Activated CD4-positive, alpha-beta T cell treated with anti-CD3 and anti-CD28 coated beads for 1 hour (primary cell): ENCODE measurements at regions not wholly inside any gene's neighbourhood (a gene's known extent, or its start where the extent isn't known, plus 50 kb on each side); places are given as distances from the start of the nearest gene placed in this dataset.

Experiments
- DNase-seq: peaks from one replicate; pipeline ENCODE4 v3.0.0-alpha.2; 2020

DNA sequence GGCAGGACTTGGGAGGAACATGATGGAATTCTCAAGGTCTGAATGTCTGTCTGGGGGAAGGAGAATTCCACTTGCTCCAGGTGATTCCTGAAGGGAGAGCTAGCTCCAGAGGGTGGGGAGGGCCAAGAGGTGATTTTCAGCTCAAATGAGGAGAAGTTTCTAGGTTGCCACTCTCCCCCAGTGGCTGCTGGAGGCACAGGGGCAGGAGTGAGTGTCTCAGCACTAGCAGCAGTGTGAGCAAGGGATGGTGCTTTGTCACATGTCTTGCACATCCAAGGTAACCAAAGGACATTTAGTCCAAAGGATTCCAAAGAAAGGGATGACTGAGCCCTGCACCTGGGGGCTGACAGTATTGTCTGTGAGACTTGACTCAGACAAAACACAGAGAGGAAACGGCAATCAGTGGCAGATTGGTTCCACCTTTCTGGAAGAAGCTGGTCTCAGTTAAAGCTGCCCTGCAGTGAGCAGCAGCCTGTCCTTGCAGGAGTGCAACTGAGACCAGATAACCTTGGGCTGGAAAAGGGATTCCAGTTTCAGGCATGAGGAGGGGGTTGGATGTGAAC is 51.2 kb upstream of the PCBD1 start:
- no peak for DNase-seq

DNA sequence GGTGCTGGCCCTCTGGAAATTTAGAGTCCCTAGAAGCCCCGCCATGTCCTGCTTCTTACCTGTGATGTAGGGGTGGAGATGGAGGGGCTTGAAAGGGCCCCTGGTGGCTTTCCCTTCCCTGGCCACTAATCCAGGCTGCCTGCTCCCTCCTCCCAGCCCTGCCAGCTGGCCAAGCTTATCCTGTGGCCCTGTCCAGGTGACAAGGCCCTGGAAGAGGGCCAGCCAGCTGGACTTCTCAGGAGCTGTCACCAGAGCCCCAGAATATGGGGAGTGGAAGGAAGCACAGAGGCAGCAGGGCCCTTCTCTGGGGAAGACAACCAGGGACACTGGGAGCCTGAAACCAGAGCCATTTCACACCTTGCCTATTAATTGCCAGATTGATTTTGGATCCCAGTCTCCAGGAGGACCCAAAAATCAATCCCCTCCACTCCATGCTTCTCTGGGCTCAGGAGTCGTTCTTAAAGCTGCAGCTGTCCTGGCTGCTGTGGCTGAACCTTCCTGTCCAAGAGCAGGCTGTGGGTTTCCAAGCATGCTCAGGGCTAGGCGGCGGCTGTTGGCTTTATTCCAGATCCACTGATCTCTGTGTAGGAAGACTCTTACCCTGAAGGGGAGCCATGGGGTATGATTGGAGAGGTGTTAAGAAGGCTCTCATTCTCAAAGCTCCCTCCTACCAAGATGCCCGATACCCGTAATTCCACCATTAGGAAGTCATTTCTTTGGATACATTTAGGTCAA is 52.6 kb upstream of the PCBD1 start:
- DNase-seq = no peak

GRCh38 chr10:70942125-70942524 is 53.8 kb upstream of the PCBD1 start:
- DNase-seq = no peak

DNA sequence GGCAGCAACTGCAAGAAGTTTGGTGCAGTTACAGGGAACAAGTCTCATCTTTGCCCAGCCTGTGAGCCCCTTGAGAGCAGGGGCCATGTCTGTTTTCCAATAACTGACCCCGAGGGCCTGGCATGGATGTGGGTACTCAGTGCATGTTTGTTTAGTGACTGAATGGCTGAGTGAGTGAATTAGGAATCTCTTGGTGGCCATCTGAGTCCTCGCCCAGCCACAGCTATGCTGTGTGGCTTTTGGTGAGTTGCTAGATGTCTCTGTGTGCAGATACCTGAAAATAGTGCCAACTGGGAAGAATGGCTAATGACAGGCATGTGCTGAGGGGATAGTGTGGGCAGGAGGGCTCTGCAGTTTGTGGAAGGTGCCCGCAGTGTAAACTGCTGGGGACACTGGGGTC is 54.4 kb upstream of the PCBD1 start:
- DNase-seq = no peak

DNA sequence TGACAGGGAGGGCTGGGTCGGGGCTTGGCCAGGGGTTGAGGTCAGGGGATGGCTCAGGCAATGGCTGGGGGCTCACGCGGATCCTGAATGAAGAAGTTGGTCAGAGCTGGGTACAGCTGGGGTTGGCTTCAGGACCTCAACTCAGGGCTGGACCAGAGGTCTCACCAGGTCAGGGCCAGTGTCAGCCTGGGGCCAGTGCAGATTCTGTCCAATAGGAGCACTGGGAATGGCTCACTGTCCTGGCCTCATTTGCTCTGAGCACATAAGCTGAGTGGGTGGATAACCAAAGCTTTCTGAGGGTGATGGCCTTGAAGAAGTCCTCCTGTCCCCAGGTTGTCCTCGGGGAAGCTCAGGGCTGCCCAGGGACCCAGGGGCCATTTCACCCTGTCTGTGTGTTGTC is 54.9 kb upstream of the PCBD1 start:
- no peak for DNase-seq

GRCh38 chr10:70943841-70944466 is 55.6 kb upstream of the PCBD1 start:
- no peak for DNase-seq

DNA sequence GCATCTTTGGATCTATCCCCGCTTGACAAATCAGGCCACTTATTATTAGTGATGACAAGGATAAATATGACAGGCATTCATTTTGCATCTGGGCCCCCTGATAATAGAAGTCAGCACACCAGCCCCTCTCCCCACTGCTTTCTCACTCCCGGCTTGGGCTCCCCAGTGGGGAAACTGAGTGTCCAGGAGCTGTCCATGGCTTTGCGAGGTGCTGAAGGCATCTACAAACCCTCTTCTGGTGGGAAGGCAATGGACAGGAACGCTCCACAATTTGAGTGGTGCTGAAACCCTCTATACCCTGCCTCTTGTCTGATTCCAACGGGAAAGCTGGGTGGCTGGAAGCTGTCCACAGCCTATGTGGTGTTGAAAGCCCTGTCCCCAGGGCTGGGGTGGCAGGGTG is 61.7 kb upstream of the PCBD1 start:
- no peak for DNase-seq

DNA sequence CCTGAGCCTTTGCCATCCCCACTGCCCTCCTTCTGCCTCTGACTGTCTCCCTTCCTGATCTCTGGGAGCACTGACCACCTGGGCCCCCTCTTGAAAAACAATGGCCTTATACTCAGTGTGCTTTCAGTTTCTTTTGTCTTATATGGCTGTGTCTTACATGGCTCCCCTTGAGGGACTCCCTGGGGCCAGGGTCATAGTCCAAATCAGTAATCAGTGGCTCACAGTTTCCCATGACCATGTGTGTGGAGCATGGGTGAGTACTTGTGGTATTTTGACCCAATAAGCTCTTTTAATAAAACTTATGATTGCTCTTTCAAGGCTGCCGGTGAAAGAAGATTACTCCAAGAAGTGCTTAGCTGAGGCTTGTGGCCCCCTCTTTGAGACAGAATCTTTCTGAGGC is 62.4 kb upstream of the PCBD1 start:
- no peak for DNase-seq

- DNase-seq = no peak
Measured at GRCh38 chr10:70952401-70952800, 64.0 kb upstream of the PCBD1 start.

GRCh38 chr10:70952921-70953320 is 64.6 kb upstream of the PCBD1 start:
- no peak for DNase-seq

DNA sequence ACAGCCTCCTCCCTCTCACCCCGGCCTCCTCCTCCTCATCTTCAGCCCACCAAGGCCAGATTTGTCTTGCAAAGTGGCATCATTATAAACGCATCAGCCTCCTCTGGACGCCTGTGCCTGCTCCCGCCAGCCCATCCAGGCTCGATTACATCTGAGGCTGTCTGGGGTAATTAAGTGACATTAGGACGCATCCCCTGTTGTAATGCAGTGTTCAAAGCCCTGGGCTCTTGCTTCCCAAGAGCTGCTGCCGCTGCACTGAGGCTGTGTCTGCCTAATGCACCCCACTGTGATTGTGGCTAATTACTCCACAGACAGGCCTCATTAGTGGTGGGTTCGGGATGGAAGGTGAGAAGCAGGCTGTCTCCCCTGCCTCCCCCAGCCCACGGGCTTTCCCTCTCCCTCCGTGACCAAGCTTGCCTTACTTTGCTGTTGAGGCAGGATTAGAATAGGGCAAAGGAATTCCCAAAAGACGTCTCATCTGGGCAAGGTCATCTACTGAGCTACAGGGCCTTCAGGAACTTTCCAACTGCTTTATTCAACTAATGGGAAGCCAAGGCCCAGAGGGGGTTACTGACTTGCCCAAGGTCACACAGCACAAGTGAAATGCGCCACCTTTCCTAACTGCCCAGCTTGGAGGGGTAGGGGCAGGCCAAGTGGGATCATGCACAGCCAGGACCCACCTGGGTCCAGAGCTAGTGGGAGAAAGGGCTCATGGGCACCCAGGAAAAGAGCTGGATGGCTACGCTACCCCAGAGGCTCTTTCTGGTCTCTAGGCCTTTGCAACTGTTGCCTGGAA is 66.2 kb upstream of the PCBD1 start:
- DNase-seq = no peak

- DNase-seq = no peak
Measured at GRCh38 chr10:70956029-70956759, 67.8 kb upstream of the PCBD1 start.

- no peak for DNase-seq
Measured at GRCh38 chr10:70958396-70958795, 70.0 kb upstream of the PCBD1 start.

GRCh38 chr10:70960316-70960715 is 72.0 kb upstream of the PCBD1 start:
- no peak for DNase-seq

GRCh38 chr10:70960783-70961570 is 72.6 kb upstream of the PCBD1 start:
- DNase-seq = no peak

GRCh38 chr10:70962686-70963085 is 74.3 kb upstream of the PCBD1 start:
- DNase-seq = no peak

DNA sequence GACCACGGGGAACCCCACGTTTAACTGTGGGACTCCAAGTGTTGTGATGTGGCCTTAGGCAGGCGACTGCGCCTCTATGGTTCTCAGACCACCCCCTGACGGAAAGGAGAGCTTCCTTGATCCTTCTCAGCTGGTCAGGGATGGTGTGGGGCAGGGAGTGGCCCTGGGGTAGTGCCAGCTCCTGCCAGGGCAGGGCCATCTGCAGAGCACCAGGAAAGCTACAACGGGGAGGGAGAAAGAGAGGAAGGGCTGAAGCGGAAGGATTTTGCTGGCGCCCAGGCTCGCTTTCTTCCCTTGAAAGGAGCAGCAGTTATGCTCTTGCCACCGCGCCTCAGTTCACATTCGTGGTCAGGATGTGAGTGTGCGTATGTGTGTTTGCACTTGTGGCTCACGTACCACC is 74.9 kb upstream of the PCBD1 start:
- no peak for DNase-seq

GRCh38 chr10:70964245-70964644 is 75.9 kb upstream of the PCBD1 start:
- no peak for DNase-seq

DNA sequence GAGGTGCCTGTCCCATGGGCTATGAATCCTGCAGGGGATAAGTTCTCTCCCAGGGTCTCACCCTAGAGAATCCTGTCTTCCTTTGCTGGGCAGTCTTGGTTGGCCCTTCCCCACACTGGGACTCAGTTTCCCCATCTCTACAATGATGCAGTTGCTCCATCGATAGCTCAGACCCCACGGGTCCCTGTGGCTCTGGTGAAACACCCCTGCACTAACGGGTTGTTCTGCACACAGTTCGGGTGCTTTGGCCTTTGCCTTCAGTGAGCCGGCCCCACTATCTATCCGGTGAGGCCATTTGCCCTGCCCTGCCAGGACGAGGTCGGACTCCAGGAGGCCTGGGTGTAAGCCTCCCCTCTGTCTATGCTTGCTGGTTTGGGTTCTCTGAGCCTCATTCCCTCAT is 76.5 kb upstream of the PCBD1 start:
- no peak for DNase-seq

GRCh38 chr10:70965566-70965965 is 77.2 kb upstream of the PCBD1 start:
- no peak for DNase-seq

GRCh38 chr10:70966646-70967553 is 78.5 kb upstream of the PCBD1 start:
- no peak for DNase-seq
